ENCODE measurements at regions not wholly inside any gene's neighbourhood (a gene's known extent, or its start where the extent isn't known, plus 50 kb on each side); places are given as distances from the start of the nearest gene placed in this dataset.

DNA sequence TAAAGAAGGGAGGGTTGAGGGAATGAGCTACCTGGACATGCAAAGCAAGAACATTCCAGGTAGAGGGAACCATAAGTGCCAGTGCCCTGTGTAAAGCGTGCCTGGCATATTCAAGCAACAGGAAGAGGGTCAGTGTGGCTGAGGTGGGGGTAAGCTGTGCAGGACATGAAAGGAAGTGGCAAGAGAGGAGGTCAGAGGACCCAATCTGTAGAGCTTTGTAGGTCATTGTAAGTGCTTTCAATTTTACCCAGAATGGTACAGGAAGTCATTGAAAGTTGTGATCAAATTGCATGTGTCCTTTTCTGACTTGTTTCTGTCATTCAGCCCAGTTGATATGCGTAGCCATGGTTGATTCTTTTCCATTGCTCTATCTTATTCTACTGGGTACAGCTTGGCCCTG is 156.6 kb downstream of the NOC3L start (continued):
- TF ChIP-seq TCF7 (CRISPR knock-in tag; IDR thresholded peaks at IDR 0.05; ENCODE audit: low read depth): no peak
- TF ChIP-seq ZNF317 (CRISPR knock-in tag; IDR thresholded peaks at IDR 0.05; ENCODE audit: borderline replicate concordance, low read depth): no peak

DNA sequence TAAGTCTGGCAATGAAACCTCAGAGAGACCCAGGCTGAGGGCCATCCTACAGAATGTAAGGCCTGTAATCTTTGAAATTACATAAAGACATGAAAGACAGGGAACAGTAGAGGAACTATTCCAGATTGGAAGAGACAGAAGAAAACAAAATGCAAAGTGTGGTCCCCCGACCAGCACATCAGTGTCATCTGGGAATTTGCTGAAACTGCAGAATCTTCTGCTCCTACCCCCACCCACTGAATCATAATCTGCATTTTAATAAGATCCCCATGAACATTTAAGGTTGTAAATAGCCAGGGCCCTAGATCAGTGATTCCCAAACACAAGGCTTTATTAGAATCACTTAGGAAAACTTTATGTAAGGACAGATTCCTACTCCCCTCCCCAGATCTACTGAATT is 154.4 kb downstream of the NOC3L start:
- no peaks in the 10 kb centered on the region for H3K27me3 Mint-ChIP-seq (ENCODE audit: low read depth)

More for the DNA sequence above, 154.4 kb downstream of the NOC3L start:
- peaks cover 14% of the 10 kb centered on the region for H3K9me3 Mint-ChIP-seq
- CTCF ChIA-PET: no interaction called here
- POLR2A ChIA-PET: no interaction called here
- TF ChIP-seq, protein P1, sequence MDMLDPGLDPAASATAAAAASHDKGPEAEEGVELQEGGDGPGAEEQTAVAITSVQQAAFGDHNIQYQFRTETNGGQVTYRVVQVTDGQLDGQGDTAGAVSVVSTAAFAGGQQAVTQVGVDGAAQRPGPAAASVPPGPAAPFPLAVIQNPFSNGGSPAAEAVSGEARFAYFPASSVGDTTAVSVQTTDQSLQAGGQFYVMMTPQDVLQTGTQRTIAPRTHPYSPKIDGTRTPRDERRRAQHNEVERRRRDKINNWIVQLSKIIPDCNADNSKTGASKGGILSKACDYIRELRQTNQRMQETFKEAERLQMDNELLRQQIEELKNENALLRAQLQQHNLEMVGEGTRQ (CRISPR knock-in tag; IDR thresholded peaks at IDR 0.05): no peak
- TF ChIP-seq, protein P2, sequence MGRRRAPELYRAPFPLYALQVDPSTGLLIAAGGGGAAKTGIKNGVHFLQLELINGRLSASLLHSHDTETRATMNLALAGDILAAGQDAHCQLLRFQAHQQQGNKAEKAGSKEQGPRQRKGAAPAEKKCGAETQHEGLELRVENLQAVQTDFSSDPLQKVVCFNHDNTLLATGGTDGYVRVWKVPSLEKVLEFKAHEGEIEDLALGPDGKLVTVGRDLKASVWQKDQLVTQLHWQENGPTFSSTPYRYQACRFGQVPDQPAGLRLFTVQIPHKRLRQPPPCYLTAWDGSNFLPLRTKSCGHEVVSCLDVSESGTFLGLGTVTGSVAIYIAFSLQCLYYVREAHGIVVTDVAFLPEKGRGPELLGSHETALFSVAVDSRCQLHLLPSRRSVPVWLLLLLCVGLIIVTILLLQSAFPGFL (CRISPR knock-in tag; IDR thresholded peaks at IDR 0.05; ENCODE audit: borderline replicate concordance): no peak
- TF ChIP-seq ATF1 (CRISPR knock-in tag; IDR thresholded peaks at IDR 0.05) (no peak), NR3C1 (CRISPR knock-in tag; conservative IDR thresholded peaks at IDR 0.05; ENCODE audit: low read depth) (no peak), GRHL2 (CRISPR knock-in tag; IDR thresholded peaks at IDR 0.05; ENCODE audit: insufficient replicate concordance, severe bottlenecking) (no peak), ZNF416 (CRISPR knock-in tag; IDR thresholded peaks at IDR 0.05) (no peak), SP1 (CRISPR knock-in tag; conservative IDR thresholded peaks at IDR 0.05) (no peak), NR2C2 (CRISPR knock-in tag; IDR thresholded peaks at IDR 0.05) (no peak), ZNF671 (CRISPR knock-in tag; IDR thresholded peaks at IDR 0.05) (no peak), GTF2I (CRISPR knock-in tag; conservative IDR thresholded peaks at IDR 0.05) (no peak)
- TF ChIP-seq, protein P3, sequence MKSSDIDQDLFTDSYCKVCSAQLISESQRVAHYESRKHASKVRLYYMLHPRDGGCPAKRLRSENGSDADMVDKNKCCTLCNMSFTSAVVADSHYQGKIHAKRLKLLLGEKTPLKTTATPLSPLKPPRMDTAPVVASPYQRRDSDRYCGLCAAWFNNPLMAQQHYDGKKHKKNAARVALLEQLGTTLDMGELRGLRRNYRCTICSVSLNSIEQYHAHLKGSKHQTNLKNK (CRISPR knock-in tag; IDR thresholded peaks at IDR 0.05): no peak
- TF ChIP-seq, protein P4, sequence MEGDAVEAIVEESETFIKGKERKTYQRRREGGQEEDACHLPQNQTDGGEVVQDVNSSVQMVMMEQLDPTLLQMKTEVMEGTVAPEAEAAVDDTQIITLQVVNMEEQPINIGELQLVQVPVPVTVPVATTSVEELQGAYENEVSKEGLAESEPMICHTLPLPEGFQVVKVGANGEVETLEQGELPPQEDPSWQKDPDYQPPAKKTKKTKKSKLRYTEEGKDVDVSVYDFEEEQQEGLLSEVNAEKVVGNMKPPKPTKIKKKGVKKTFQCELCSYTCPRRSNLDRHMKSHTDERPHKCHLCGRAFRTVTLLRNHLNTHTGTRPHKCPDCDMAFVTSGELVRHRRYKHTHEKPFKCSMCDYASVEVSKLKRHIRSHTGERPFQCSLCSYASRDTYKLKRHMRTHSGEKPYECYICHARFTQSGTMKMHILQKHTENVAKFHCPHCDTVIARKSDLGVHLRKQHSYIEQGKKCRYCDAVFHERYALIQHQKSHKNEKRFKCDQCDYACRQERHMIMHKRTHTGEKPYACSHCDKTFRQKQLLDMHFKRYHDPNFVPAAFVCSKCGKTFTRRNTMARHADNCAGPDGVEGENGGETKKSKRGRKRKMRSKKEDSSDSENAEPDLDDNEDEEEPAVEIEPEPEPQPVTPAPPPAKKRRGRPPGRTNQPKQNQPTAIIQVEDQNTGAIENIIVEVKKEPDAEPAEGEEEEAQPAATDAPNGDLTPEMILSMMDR (IDR thresholded peaks at IDR 0.05): no peak
- TF ChIP-seq, protein P5, sequence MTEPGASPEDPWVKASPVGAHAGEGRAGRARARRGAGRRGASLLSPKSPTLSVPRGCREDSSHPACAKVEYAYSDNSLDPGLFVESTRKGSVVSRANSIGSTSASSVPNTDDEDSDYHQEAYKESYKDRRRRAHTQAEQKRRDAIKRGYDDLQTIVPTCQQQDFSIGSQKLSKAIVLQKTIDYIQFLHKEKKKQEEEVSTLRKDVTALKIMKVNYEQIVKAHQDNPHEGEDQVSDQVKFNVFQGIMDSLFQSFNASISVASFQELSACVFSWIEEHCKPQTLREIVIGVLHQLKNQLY (CRISPR knock-in tag; IDR thresholded peaks at IDR 0.05): no peak
- TF ChIP-seq, protein P6, sequence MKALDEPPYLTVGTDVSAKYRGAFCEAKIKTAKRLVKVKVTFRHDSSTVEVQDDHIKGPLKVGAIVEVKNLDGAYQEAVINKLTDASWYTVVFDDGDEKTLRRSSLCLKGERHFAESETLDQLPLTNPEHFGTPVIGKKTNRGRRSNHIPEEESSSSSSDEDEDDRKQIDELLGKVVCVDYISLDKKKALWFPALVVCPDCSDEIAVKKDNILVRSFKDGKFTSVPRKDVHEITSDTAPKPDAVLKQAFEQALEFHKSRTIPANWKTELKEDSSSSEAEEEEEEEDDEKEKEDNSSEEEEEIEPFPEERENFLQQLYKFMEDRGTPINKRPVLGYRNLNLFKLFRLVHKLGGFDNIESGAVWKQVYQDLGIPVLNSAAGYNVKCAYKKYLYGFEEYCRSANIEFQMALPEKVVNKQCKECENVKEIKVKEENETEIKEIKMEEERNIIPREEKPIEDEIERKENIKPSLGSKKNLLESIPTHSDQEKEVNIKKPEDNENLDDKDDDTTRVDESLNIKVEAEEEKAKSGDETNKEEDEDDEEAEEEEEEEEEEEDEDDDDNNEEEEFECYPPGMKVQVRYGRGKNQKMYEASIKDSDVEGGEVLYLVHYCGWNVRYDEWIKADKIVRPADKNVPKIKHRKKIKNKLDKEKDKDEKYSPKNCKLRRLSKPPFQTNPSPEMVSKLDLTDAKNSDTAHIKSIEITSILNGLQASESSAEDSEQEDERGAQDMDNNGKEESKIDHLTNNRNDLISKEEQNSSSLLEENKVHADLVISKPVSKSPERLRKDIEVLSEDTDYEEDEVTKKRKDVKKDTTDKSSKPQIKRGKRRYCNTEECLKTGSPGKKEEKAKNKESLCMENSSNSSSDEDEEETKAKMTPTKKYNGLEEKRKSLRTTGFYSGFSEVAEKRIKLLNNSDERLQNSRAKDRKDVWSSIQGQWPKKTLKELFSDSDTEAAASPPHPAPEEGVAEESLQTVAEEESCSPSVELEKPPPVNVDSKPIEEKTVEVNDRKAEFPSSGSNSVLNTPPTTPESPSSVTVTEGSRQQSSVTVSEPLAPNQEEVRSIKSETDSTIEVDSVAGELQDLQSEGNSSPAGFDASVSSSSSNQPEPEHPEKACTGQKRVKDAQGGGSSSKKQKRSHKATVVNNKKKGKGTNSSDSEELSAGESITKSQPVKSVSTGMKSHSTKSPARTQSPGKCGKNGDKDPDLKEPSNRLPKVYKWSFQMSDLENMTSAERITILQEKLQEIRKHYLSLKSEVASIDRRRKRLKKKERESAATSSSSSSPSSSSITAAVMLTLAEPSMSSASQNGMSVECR (CRISPR knock-in tag; IDR thresholded peaks at IDR 0.05; ENCODE audit: borderline replicate concordance): no peak
- TF ChIP-seq, protein P7, sequence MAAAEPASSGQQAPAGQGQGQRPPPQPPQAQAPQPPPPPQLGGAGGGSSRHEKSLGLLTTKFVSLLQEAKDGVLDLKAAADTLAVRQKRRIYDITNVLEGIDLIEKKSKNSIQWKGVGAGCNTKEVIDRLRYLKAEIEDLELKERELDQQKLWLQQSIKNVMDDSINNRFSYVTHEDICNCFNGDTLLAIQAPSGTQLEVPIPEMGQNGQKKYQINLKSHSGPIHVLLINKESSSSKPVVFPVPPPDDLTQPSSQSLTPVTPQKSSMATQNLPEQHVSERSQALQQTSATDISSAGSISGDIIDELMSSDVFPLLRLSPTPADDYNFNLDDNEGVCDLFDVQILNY (CRISPR knock-in tag; IDR thresholded peaks at IDR 0.05): no peak
- TF ChIP-seq, protein P8, sequence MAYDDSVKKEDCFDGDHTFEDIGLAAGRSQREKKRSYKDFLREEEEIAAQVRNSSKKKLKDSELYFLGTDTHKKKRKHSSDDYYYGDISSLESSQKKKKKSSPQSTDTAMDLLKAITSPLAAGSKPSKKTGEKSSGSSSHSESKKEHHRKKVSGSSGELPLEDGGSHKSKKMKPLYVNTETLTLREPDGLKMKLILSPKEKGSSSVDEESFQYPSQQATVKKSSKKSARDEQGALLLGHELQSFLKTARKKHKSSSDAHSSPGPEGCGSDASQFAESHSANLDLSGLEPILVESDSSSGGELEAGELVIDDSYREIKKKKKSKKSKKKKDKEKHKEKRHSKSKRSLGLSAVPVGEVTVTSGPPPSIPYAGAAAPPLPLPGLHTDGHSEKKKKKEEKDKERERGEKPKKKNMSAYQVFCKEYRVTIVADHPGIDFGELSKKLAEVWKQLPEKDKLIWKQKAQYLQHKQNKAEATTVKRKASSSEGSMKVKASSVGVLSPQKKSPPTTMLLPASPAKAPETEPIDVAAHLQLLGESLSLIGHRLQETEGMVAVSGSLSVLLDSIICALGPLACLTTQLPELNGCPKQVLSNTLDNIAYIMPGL (CRISPR knock-in tag; IDR thresholded peaks at IDR 0.05): no peak
- TF ChIP-seq, protein P9, sequence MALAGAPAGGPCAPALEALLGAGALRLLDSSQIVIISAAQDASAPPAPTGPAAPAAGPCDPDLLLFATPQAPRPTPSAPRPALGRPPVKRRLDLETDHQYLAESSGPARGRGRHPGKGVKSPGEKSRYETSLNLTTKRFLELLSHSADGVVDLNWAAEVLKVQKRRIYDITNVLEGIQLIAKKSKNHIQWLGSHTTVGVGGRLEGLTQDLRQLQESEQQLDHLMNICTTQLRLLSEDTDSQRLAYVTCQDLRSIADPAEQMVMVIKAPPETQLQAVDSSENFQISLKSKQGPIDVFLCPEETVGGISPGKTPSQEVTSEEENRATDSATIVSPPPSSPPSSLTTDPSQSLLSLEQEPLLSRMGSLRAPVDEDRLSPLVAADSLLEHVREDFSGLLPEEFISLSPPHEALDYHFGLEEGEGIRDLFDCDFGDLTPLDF (CRISPR knock-in tag; IDR thresholded peaks at IDR 0.05): no peak
- no peaks in the 10 kb centered on the region for H3K36me3 Mint-ChIP-seq
- H3K4me1 Mint-ChIP-seq: peaks cover 29% of the 10 kb centered on the region
- H3K4me3 Mint-ChIP-seq: no peak overlapping the region
- DNase-seq (ENCODE audit: low spot score) (no peak), ATAC-seq (no peak)
- H3K27ac Mint-ChIP-seq: no peak overlapping the region

Data from WTC11 (cell line).